Activated CD8-positive, alpha-beta T cell treated with anti-CD3 and anti-CD28 coated beads for 36 hours (primary cell): ENCODE measurements at regions not wholly inside any gene's neighbourhood (a gene's known extent, or its start where the extent isn't known, plus 50 kb on each side); places are given as distances from the start of the nearest gene placed in this dataset.

ENCODE experiments used
- ATAC-seq: fragments of 200-7000 bp; cut with Tn5 transposase; one replicate; pipeline ENCODE4 v1.10.0; 2021; ENCODE audit warnings: mild to moderate bottlenecking, moderate library complexity
- CTCF ChIA-PET: fragments of 350-600 bp; sonication (Branson Sonifier 250); formaldehyde crosslinking; loops from one replicate; lab custom pipeline; 2021; ENCODE audit warnings: antibody characterized with exemption; lab: Charles Lee
- POLR2A ChIA-PET: fragments of 350-600 bp; sonication (Branson Sonifier 250); formaldehyde crosslinking; loops from one replicate; lab custom pipeline; 2021; ENCODE audit warnings: antibody characterized with exemption; lab: Charles Lee
- DNase-seq: peaks from one replicate; pipeline ENCODE4 v3.0.0-alpha.2; 2020
- H3K27ac Mint-ChIP-seq: one replicate; pipeline ENCODE4 v1.8.0; 2021; ENCODE audit warnings: mild to moderate bottlenecking, mixed read lengths
- H3K27me3 Mint-ChIP-seq: one replicate; pipeline ENCODE4 v1.8.0; 2021; ENCODE audit warnings: mixed read lengths
- H3K36me3 Mint-ChIP-seq: one replicate; pipeline ENCODE4 v1.8.0; 2021; ENCODE audit warnings: low read depth, mixed read lengths
- H3K4me1 Mint-ChIP-seq: one replicate; pipeline ENCODE4 v1.8.0; 2021; ENCODE audit warnings: low read depth, mixed read lengths
- H3K4me3 Mint-ChIP-seq: one replicate; pipeline ENCODE4 v1.8.0; 2021; ENCODE audit warnings: mild to moderate bottlenecking, moderate library complexity, mixed read lengths
- H3K9me3 Mint-ChIP-seq: one replicate; pipeline ENCODE4 v1.8.0; 2021; ENCODE audit warnings: mixed read lengths
- intact Hi-C: fragments of 100-400 bp; cut with micrococcal nuclease; formaldehyde crosslinking; loops from one replicate; pipeline ENCODE4 v1.10.0; 2022
- TF ChIP-seq, protein P1 (sequence below): fragments of 200-600 bp; IDR thresholded peaks from one replicate; pipeline ENCODE4 v1.8.0; 2022; ENCODE audit warnings: antibody characterized with exemption, mild to moderate bottlenecking

GRCh38 chr20:54941666-54942065 is 466.3 kb downstream of the DOK5 start:
- ChIA-PET CTCF (no interaction called here), POLR2A (no interaction called here)
- H3K27me3 Mint-ChIP-seq: no peaks in the 10 kb centered on the region
- intact Hi-C loops: no loop called here
- TF ChIP-seq, protein P1, sequence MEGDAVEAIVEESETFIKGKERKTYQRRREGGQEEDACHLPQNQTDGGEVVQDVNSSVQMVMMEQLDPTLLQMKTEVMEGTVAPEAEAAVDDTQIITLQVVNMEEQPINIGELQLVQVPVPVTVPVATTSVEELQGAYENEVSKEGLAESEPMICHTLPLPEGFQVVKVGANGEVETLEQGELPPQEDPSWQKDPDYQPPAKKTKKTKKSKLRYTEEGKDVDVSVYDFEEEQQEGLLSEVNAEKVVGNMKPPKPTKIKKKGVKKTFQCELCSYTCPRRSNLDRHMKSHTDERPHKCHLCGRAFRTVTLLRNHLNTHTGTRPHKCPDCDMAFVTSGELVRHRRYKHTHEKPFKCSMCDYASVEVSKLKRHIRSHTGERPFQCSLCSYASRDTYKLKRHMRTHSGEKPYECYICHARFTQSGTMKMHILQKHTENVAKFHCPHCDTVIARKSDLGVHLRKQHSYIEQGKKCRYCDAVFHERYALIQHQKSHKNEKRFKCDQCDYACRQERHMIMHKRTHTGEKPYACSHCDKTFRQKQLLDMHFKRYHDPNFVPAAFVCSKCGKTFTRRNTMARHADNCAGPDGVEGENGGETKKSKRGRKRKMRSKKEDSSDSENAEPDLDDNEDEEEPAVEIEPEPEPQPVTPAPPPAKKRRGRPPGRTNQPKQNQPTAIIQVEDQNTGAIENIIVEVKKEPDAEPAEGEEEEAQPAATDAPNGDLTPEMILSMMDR: no peak
- H3K27ac Mint-ChIP-seq: no peak overlapping the region
- no peak overlapping the region for H3K4me3 Mint-ChIP-seq
- no peaks in the 10 kb centered on the region for H3K36me3 Mint-ChIP-seq
- no peaks in the 10 kb centered on the region for H3K4me1 Mint-ChIP-seq
- DNase-seq (no peak), ATAC-seq (no peak)
- H3K9me3 Mint-ChIP-seq: no peaks in the 10 kb centered on the region

- H3K27me3 Mint-ChIP-seq: no peaks in the 10 kb centered on the region
- ChIA-PET POLR2A (no interaction called here), CTCF (no interaction called here)
- intact Hi-C loops: no loop called here
- TF ChIP-seq, protein P1: no peak
- no peak overlapping the region for H3K27ac Mint-ChIP-seq
- H3K4me1 Mint-ChIP-seq: no peaks in the 10 kb centered on the region
- no peaks in the 10 kb centered on the region for H3K9me3 Mint-ChIP-seq
- H3K4me3 Mint-ChIP-seq: no peak overlapping the region
- no peak for ATAC-seq
- no peaks in the 10 kb centered on the region for H3K36me3 Mint-ChIP-seq
- DNase-seq: no peak
Measured at GRCh38 chr20:54940522-54940921, 465.1 kb downstream of the DOK5 start.

- no peaks in the 10 kb centered on the region for H3K4me1 Mint-ChIP-seq
- ChIA-PET POLR2A (no interaction called here), CTCF (no interaction called here)
- H3K4me3 Mint-ChIP-seq: no peak overlapping the region
- intact Hi-C loops: no loop called here
- DNase-seq (no peak), ATAC-seq (no peak)
- TF ChIP-seq, protein P1: no peak
- H3K27ac Mint-ChIP-seq: no peak overlapping the region
- H3K9me3 Mint-ChIP-seq: no peaks in the 10 kb centered on the region
- no peaks in the 10 kb centered on the region for H3K36me3 Mint-ChIP-seq
- H3K27me3 Mint-ChIP-seq: no peaks in the 10 kb centered on the region
Measured at GRCh38 chr20:54938707-54939106, 463.3 kb downstream of the DOK5 start.

DNA sequence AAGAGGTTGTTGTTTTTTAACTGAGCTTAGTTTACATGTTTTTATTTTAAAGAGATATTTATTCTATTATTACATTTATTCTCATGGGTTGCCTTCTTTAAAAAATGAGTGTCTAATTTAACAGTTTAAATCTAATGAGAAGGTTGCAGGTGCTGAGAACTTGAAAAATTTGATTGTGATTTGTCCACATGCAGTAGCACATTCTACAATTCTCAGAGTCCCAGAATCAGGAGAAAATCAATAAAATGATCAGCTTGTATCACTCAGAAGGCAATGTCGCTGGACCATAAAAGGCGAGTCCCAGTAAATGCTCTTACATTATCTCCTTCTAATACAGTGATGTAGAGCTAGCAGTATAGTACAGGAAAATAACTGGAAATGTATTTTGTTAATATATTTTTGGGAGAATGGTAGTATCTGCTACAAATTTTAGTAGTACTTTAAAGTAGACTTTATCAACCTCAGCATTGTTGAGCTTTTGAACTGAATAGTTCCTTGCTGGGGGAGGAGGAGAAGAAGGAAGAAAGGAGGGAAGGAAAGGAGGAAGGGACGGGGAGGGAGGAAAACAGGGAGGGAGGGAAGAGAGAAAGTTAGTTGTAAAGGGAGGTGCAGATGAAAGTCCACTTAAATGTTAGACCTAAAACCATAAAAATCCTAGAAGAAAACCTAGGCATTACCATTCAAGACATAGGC is 458.0 kb downstream of the DOK5 start:
- TF ChIP-seq, protein P1: no peak
- Mint-ChIP-seq H3K9me3 (peaks cover 5% of the 10 kb centered on the region), H3K27ac (no peak overlapping the region), H3K4me1 (no peaks in the 10 kb centered on the region), H3K27me3 (no peaks in the 10 kb centered on the region), H3K4me3 (no peak overlapping the region), H3K36me3 (no peaks in the 10 kb centered on the region)
- ATAC-seq (no peak), DNase-seq (no peak)
- POLR2A ChIA-PET: no interaction called here
- intact Hi-C loops: no loop called here
- CTCF ChIA-PET: no interaction called here

DNA sequence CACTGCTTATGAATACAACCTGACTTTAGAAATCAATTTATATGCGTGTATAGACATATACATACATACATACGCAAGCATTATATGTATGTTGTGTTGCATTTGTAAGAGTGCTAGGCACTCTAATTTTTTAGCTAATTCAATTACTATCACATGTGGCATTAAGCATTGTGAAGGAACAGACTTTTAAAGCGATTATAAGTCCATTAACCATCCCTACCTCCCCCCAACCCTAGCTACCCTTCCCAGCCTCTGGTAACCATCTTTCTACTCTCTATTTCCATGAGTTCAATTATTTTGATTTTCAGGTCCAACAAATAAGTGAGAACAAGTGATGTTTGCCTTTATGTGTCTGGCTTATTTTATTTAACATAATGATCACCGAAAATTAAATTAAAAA is 453.8 kb downstream of the DOK5 start:
- DNase-seq (no peak), ATAC-seq (no peak)
- no peaks in the 10 kb centered on the region for H3K4me1 Mint-ChIP-seq
- no peak overlapping the region for H3K27ac Mint-ChIP-seq
- POLR2A ChIA-PET: no interaction called here
- intact Hi-C loops: no loop called here
- peaks cover 5% of the 10 kb centered on the region for H3K9me3 Mint-ChIP-seq
- TF ChIP-seq, protein P1: no peak
- H3K27me3 Mint-ChIP-seq: no peaks in the 10 kb centered on the region
- H3K4me3 Mint-ChIP-seq: no peak overlapping the region
- CTCF ChIA-PET: no interaction called here
- no peaks in the 10 kb centered on the region for H3K36me3 Mint-ChIP-seq
